H1 (cell line): ENCODE measurements at regions not wholly inside any gene's neighbourhood (a gene's known extent, or its start where the extent isn't known, plus 50 kb on each side); places are given as distances from the start of the nearest gene placed in this dataset.

Experiments used
- CTCF ChIA-PET: fragments of 300-600 bp; sonication (Branson Sonifier 250); formaldehyde crosslinking; loops from one replicate; lab custom pipeline; 2021; ENCODE audit not compliant: partially characterized antibody; lab: Charles Lee
- POLR2A ChIA-PET: fragments of 300-600 bp; sonication (Branson Sonifier 250); formaldehyde crosslinking; loops from one replicate; lab custom pipeline; 2021; ENCODE audit warnings: inconsistent platforms; ENCODE audit not compliant: partially characterized antibody; lab: Charles Lee
- DNase-seq, 2 experiments: peaks; one replicate each; pipeline versions ENCODE4 v3.0.0 to v3.0.0-alpha.2; 2010 to 2022; ENCODE audit warnings: low spot score in 2 of 2, low read depth in 1 of 2, mixed read lengths in 1 of 2
- FAIRE-seq: peaks from 2 replicates; lab custom pipeline; 2011; peaks lifted over from hg19 to GRCh38; lab: Jason Lieb, UNC
- H2AFZ ChIP-seq: 2 replicates; pipeline ENCODE4 v1.8.1; 2012; ENCODE audit warnings: low read length, inconsistent platforms
- H2AK5ac ChIP-seq: 2 replicates; pipeline ENCODE4 v1.6.1; 2013; ENCODE audit warnings: low read depth, low read length
- H2BK120ac ChIP-seq: replicated peaks from 2 replicates; pipeline ENCODE3; 2013; ENCODE audit warnings: low read depth, low read length, inconsistent platforms
- H2BK12ac ChIP-seq: 2 replicates; pipeline ENCODE4 v1.6.1; 2013; ENCODE audit warnings: low read depth, low read length
- H2BK15ac ChIP-seq: 2 replicates; pipeline ENCODE4 v1.6.1; 2013; ENCODE audit warnings: low read length
- H2BK20ac ChIP-seq: 2 replicates; pipeline ENCODE4 v1.6.1; 2013; ENCODE audit warnings: low read length
- H2BK5ac ChIP-seq: 2 replicates; pipeline ENCODE4 v1.6.1; 2013; ENCODE audit warnings: low read depth, low read length
- H3K14ac ChIP-seq: 2 replicates; pipeline ENCODE4 v1.6.1; 2013; ENCODE audit warnings: inconsistent platforms; ENCODE audit not compliant: insufficient read length
- H3K18ac ChIP-seq: 2 replicates; pipeline ENCODE4 v1.6.1; 2013; ENCODE audit warnings: low read length; ENCODE audit errors: extremely low read depth
- H3K23ac ChIP-seq: 2 replicates; pipeline ENCODE4 v1.6.1; 2013; ENCODE audit warnings: inconsistent platforms; ENCODE audit not compliant: insufficient read length
- H3K23me2 ChIP-seq: 2 replicates; pipeline ENCODE4 v1.6.1; 2013; ENCODE audit warnings: low read depth, low read length
- H3K27ac ChIP-seq: 2 replicates; pipeline ENCODE4 v1.6.1; 2011; ENCODE audit warnings: low read depth, low read length, inconsistent platforms
- H3K27me3 ChIP-seq, 4 experiments: replicated peaks in 1 of 4; 1 replicate in 1 of 4; 2 replicates in 3 of 4; pipeline versions ENCODE4 v1.6.1 to v1.8.1; 2011 to 2013; ENCODE audit warnings: low read length in 3 of 4, mild to moderate bottlenecking in 3 of 4, inconsistent platforms in 2 of 4, mixed read lengths in 2 of 4, moderate library complexity in 1 of 4; ENCODE audit not compliant: control insufficient read depth in 3 of 4, insufficient read depth in 3 of 4; ENCODE audit errors: extremely low read depth in 1 of 4
- H3K36me3 ChIP-seq, 4 experiments: 2 replicates each; pipeline versions ENCODE4 v1.6.1 to v1.8.1; 2011 to 2013; ENCODE audit warnings: mild to moderate bottlenecking in 4 of 4, low read length in 3 of 4, moderate library complexity in 2 of 4, control low read depth in 1 of 4, inconsistent platforms in 1 of 4; ENCODE audit not compliant: insufficient read depth in 4 of 4, control insufficient read depth in 2 of 4
- H3K4ac ChIP-seq: replicated peaks from 2 replicates; pipeline ENCODE3; 2013; ENCODE audit warnings: low read length, low read depth, mixed read lengths, inconsistent platforms; ENCODE audit not compliant: insufficient read length
- H3K4me1 ChIP-seq, 4 experiments: replicated peaks in 1 of 4; 1 replicate in 1 of 4; 2 replicates in 3 of 4; pipeline versions ENCODE4 v1.6.1 to v1.8.1; 2011 to 2013; ENCODE audit warnings: low read length in 3 of 4, inconsistent platforms in 2 of 4, mixed read lengths in 1 of 4; ENCODE audit not compliant: insufficient read depth in 4 of 4, control insufficient read depth in 3 of 4
- H3K4me2 ChIP-seq, 2 experiments: 2 replicates each; pipeline versions ENCODE4 v1.6.1 to v1.8.1; 2011 to 2013; ENCODE audit warnings: low read depth in 2 of 2, low read length in 2 of 2, control low read depth in 1 of 2, inconsistent platforms in 1 of 2, mild to moderate bottlenecking in 1 of 2; ENCODE audit not compliant: insufficient read depth in 1 of 2
- H3K4me3 ChIP-seq, 4 experiments: fragments of 200-600, 300-600 bp in 1 of 4; sonication (generic), shearing (Covaris generic), sonication (Bioruptor Twin) in 1 of 4; 2 replicates each; pipeline versions ENCODE4 v1.5.1 to v1.8.1; 2011 to 2016; ENCODE audit warnings: low read length in 4 of 4, low read depth in 3 of 4, control low read depth in 2 of 4, inconsistent platforms in 2 of 4, mild to moderate bottlenecking in 2 of 4, mixed read lengths in 1 of 4, moderate library complexity in 1 of 4; ENCODE audit not compliant: insufficient read depth in 2 of 4; ENCODE audit errors: extremely low read depth in 1 of 4
- H3K56ac ChIP-seq: replicated peaks from 2 replicates; pipeline ENCODE3; 2013; ENCODE audit warnings: low read depth, mild to moderate bottlenecking, mixed read lengths, low read length, inconsistent platforms; ENCODE audit not compliant: insufficient read length
- H3K79me1 ChIP-seq: 2 replicates; pipeline ENCODE4 v1.6.1; 2013; ENCODE audit warnings: low read depth, low read length, control low read depth
- H3K79me2 ChIP-seq, 2 experiments: 2 replicates each; pipeline versions ENCODE4 v1.6.1 to v1.8.1; 2012 to 2013; ENCODE audit warnings: low read length in 2 of 2, mild to moderate bottlenecking in 2 of 2, inconsistent platforms in 1 of 2; ENCODE audit not compliant: insufficient read depth in 2 of 2, control insufficient read depth in 1 of 2
- H3K9ac ChIP-seq, 4 experiments: replicated peaks in 1 of 4; 1 replicate in 1 of 4; 2 replicates in 3 of 4; pipeline versions ENCODE4 v1.6.1 to v1.8.1; 2011 to 2013; ENCODE audit warnings: low read depth in 3 of 4, low read length in 3 of 4, control low read depth in 2 of 4, mild to moderate bottlenecking in 2 of 4, moderate library complexity in 2 of 4, inconsistent platforms in 1 of 4; ENCODE audit errors: extremely low read depth in 1 of 4
- H3K9me3 ChIP-seq, 2 experiments: 2 replicates each; pipeline versions ENCODE4 v1.6.1 to v1.8.1; 2012 to 2013; ENCODE audit warnings: mild to moderate bottlenecking in 2 of 2, moderate library complexity in 2 of 2, control low read depth in 1 of 2, inconsistent platforms in 1 of 2, low read depth in 1 of 2, low read length in 1 of 2, mixed read lengths in 1 of 2; ENCODE audit not compliant: insufficient read depth in 2 of 2
- H4K20me1 ChIP-seq, 2 experiments: replicated peaks in 1 of 2; 2 replicates each; pipeline versions ENCODE3 to v1.8.1; 2011 to 2013; ENCODE audit warnings: inconsistent platforms in 2 of 2, low read length in 2 of 2, mild to moderate bottlenecking in 1 of 2; ENCODE audit not compliant: insufficient read depth in 2 of 2, control insufficient read depth in 1 of 2
- H4K5ac ChIP-seq: 2 replicates; pipeline ENCODE4 v1.6.1; 2013; ENCODE audit warnings: low read length, low read depth, mixed read lengths, inconsistent platforms; ENCODE audit not compliant: insufficient read length
- H4K8ac ChIP-seq: 2 replicates; pipeline ENCODE4 v1.8.0; 2013; ENCODE audit warnings: mild to moderate bottlenecking, moderate library complexity, low read length, inconsistent platforms; ENCODE audit not compliant: insufficient read depth; ENCODE audit errors: extremely low read depth
- H4K91ac ChIP-seq: replicated peaks from 2 replicates; pipeline ENCODE3; 2013; ENCODE audit warnings: low read length, mixed read lengths, inconsistent platforms; ENCODE audit not compliant: insufficient read length
- EGR1 ChIP-seq: IDR thresholded peaks from 2 replicates; pipeline ENCODE4 v1.6.1; 2011; ENCODE audit warnings: low read depth, low read length, borderline replicate concordance
- GTF2F1 ChIP-seq: IDR thresholded peaks from 2 replicates; pipeline ENCODE4 v1.6.1; 2012; ENCODE audit warnings: low read depth, low read length, improper control_type of control experiment, borderline replicate concordance
- JUND ChIP-seq: IDR thresholded peaks from 2 replicates; pipeline ENCODE4 v1.6.1; 2011; ENCODE audit warnings: mild to moderate bottlenecking, improper control_type of control experiment, low read length
- KDM1A ChIP-seq: fragments of 200-600, 300-600 bp; sonication (generic); IDR thresholded peaks from 2 replicates; pipeline ENCODE4 v1.7.1; 2016; ENCODE audit warnings: mild to moderate bottlenecking, low read length, borderline replicate concordance
- KDM5A ChIP-seq: fragments of 200-600 bp; IDR thresholded peaks from 2 replicates; pipeline ENCODE4 v1.7.1; 2012; ENCODE audit warnings: mild to moderate bottlenecking, low read length, inconsistent platforms, mixed read lengths
- POLR2AphosphoS5 ChIP-seq: IDR thresholded peaks from 2 replicates; pipeline ENCODE4 v1.6.1; 2011; ENCODE audit warnings: low read depth, low read length
- POU5F1 ChIP-seq: IDR thresholded peaks from 2 replicates; pipeline ENCODE4 v1.6.1; 2011; ENCODE audit warnings: low read depth, mild to moderate bottlenecking, low read length, moderate library complexity
- RNF2 ChIP-seq: fragments of 200-900, 300-1000 bp; sonication (generic); IDR thresholded peaks from 2 replicates; pipeline ENCODE4 v1.7.1; 2016; ENCODE audit warnings: borderline replicate concordance, low read depth, mild to moderate bottlenecking, antibody characterized with exemption, low read length; ENCODE audit not compliant: poor library complexity, severe bottlenecking; ENCODE audit errors: missing control alignments
- SP4 ChIP-seq: IDR thresholded peaks from 2 replicates; pipeline ENCODE4 v1.6.1; 2012; ENCODE audit warnings: low read length, inconsistent platforms
- TAF7 ChIP-seq: optimal IDR thresholded peaks from 2 replicates; pipeline ENCODE3; 2011; ENCODE audit warnings: low read depth, mild to moderate bottlenecking, inconsistent platforms, low read length, moderate library complexity, borderline replicate concordance
- WGBS, 2 experiments: shearing (Covaris generic) in 1 of 2; methylation state at CpG; one replicate each; pipeline versions ENCODE4 v1.1.6 to v1.1.7; 2013 to 2015; ENCODE audit warnings: low lambda C conversion rate in 2 of 2, mixed read lengths in 2 of 2, inconsistent platforms in 1 of 2, low coverage in 1 of 2, missing lambda C conversion rate in 1 of 2; ENCODE audit not compliant: insufficient replicate concordance in 2 of 2, insufficient coverage in 1 of 2, insufficient read length in 1 of 2; ENCODE audit errors: extremely low coverage in 1 of 2, missing lambda C conversion rate in 1 of 2; 5-methylcytosine and 5-hydroxymethylcytosine counted together
- TF ChIP-seq, protein P1 (sequence below): IDR thresholded peaks from 2 replicates; pipeline ENCODE4 v1.6.1; 2012; ENCODE audit warnings: inconsistent platforms

DNA sequence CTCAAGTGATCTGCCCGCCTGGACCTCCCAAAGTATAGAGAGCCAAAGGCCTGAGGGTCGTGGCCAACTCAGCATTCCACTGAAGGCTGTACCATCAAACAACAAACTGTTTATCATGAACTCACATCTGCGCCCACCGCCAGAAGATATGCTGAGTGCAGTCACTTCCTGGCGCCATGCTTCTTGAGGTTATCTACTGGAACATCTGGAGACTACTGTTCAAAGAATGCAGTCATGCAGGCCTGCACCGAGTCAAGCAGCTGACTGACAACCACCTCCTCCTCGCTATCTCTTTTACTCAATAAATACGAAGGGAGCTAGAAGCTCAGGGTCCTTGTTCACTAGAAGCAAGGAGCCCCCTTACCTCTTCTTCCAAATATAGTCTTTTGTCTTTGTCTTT is 473.9 kb upstream of the EEF2KMT start:
- no peak overlapping the region for H2AK5ac ChIP-seq
- no peak overlapping the region for H2BK5ac ChIP-seq
- DNase-seq (no peak), FAIRE-seq (no peak)
- H3K79me2 ChIP-seq: no peaks in the 10 kb centered on the region
- H3K36me3 ChIP-seq: no peaks in the 10 kb centered on the region
- H4K20me1 ChIP-seq: no peaks in the 10 kb centered on the region
- no peaks in the 10 kb centered on the region for H3K4me1 ChIP-seq
- no peak overlapping the region for H2BK120ac ChIP-seq
- H3K9me3 ChIP-seq: no peaks in the 10 kb centered on the region
- H3K4me3 ChIP-seq: no peak overlapping the region
- no peaks in the 10 kb centered on the region for H3K79me1 ChIP-seq
- no peak overlapping the region for H3K4ac ChIP-seq
- 82% methylated on average over 8 of the region's 8 CpGs; no CpG with 5 or more reads in 1 of the 2 experiments for WGBS, 2 experiments
- H2BK12ac ChIP-seq: no peak overlapping the region
- H2AFZ ChIP-seq: no peak overlapping the region
- no peak overlapping the region for H4K8ac ChIP-seq
- H3K27ac ChIP-seq: no peak overlapping the region
- H2BK20ac ChIP-seq: no peak overlapping the region
- no peak overlapping the region for H3K18ac ChIP-seq
- CTCF ChIA-PET: no interaction called here
- H3K27me3 ChIP-seq: no peaks in the 10 kb centered on the region
- POLR2A ChIA-PET: no interaction called here
- H4K5ac ChIP-seq: no peak overlapping the region
- no peak overlapping the region for H3K9ac ChIP-seq
- H4K91ac ChIP-seq: no peak overlapping the region
- H3K56ac ChIP-seq: no peak overlapping the region
- no peak overlapping the region for H2BK15ac ChIP-seq
- no peak overlapping the region for H3K4me2 ChIP-seq
- no peak overlapping the region for H3K14ac ChIP-seq
- no peak for TF ChIP-seq SP4
- TF ChIP-seq RNF2: no peak
- no peak for TF ChIP-seq POLR2AphosphoS5
- no peak for TF ChIP-seq GTF2F1
- TF ChIP-seq, protein P1, sequence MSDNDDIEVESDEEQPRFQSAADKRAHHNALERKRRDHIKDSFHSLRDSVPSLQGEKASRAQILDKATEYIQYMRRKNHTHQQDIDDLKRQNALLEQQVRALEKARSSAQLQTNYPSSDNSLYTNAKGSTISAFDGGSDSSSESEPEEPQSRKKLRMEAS: no peak
- TF ChIP-seq POU5F1: no peak
- no peak for TF ChIP-seq KDM5A
- no peak for TF ChIP-seq TAF7
- TF ChIP-seq KDM1A: no peak
- TF ChIP-seq JUND: no peak
- no peak for TF ChIP-seq EGR1
- H3K23ac ChIP-seq: no peak overlapping the region
- H3K23me2 ChIP-seq: no peaks in the 10 kb centered on the region
